H1 (cell line): ENCODE measurements at regions not wholly inside any gene's neighbourhood (a gene's known extent, or its start where the extent isn't known, plus 50 kb on each side); places are given as distances from the start of the nearest gene placed in this dataset.

Experiments used
- CTCF ChIA-PET: fragments of 300-600 bp; sonication (Branson Sonifier 250); formaldehyde crosslinking; loops from one replicate; lab custom pipeline; 2021; ENCODE audit not compliant: partially characterized antibody; lab: Charles Lee
- POLR2A ChIA-PET: fragments of 300-600 bp; sonication (Branson Sonifier 250); formaldehyde crosslinking; loops from one replicate; lab custom pipeline; 2021; ENCODE audit warnings: inconsistent platforms; ENCODE audit not compliant: partially characterized antibody; lab: Charles Lee
- DNase-seq, 2 experiments: peaks; one replicate each; pipeline versions ENCODE4 v3.0.0 to v3.0.0-alpha.2; 2010 to 2022; ENCODE audit warnings: low spot score in 2 of 2, low read depth in 1 of 2, mixed read lengths in 1 of 2
- FAIRE-seq: peaks from 2 replicates; lab custom pipeline; 2011; peaks lifted over from hg19 to GRCh38; lab: Jason Lieb, UNC
- H2AFZ ChIP-seq: 2 replicates; pipeline ENCODE4 v1.8.1; 2012; ENCODE audit warnings: low read length, inconsistent platforms
- H2AK5ac ChIP-seq: 2 replicates; pipeline ENCODE4 v1.6.1; 2013; ENCODE audit warnings: low read depth, low read length
- H2BK120ac ChIP-seq: replicated peaks from 2 replicates; pipeline ENCODE3; 2013; ENCODE audit warnings: low read depth, low read length, inconsistent platforms
- H2BK12ac ChIP-seq: 2 replicates; pipeline ENCODE4 v1.6.1; 2013; ENCODE audit warnings: low read depth, low read length
- H2BK15ac ChIP-seq: 2 replicates; pipeline ENCODE4 v1.6.1; 2013; ENCODE audit warnings: low read length
- H2BK20ac ChIP-seq: 2 replicates; pipeline ENCODE4 v1.6.1; 2013; ENCODE audit warnings: low read length
- H2BK5ac ChIP-seq: 2 replicates; pipeline ENCODE4 v1.6.1; 2013; ENCODE audit warnings: low read depth, low read length
- H3K14ac ChIP-seq: 2 replicates; pipeline ENCODE4 v1.6.1; 2013; ENCODE audit warnings: inconsistent platforms; ENCODE audit not compliant: insufficient read length
- H3K18ac ChIP-seq: 2 replicates; pipeline ENCODE4 v1.6.1; 2013; ENCODE audit warnings: low read length; ENCODE audit errors: extremely low read depth
- H3K23ac ChIP-seq: 2 replicates; pipeline ENCODE4 v1.6.1; 2013; ENCODE audit warnings: inconsistent platforms; ENCODE audit not compliant: insufficient read length
- H3K23me2 ChIP-seq: 2 replicates; pipeline ENCODE4 v1.6.1; 2013; ENCODE audit warnings: low read depth, low read length
- H3K27ac ChIP-seq: 2 replicates; pipeline ENCODE4 v1.6.1; 2011; ENCODE audit warnings: low read depth, low read length, inconsistent platforms
- H3K27me3 ChIP-seq, 4 experiments: replicated peaks in 1 of 4; 1 replicate in 1 of 4; 2 replicates in 3 of 4; pipeline versions ENCODE4 v1.6.1 to v1.8.1; 2011 to 2013; ENCODE audit warnings: low read length in 3 of 4, mild to moderate bottlenecking in 3 of 4, inconsistent platforms in 2 of 4, mixed read lengths in 2 of 4, moderate library complexity in 1 of 4; ENCODE audit not compliant: control insufficient read depth in 3 of 4, insufficient read depth in 3 of 4; ENCODE audit errors: extremely low read depth in 1 of 4
- H3K36me3 ChIP-seq, 4 experiments: 2 replicates each; pipeline versions ENCODE4 v1.6.1 to v1.8.1; 2011 to 2013; ENCODE audit warnings: mild to moderate bottlenecking in 4 of 4, low read length in 3 of 4, moderate library complexity in 2 of 4, control low read depth in 1 of 4, inconsistent platforms in 1 of 4; ENCODE audit not compliant: insufficient read depth in 4 of 4, control insufficient read depth in 2 of 4
- H3K4ac ChIP-seq: replicated peaks from 2 replicates; pipeline ENCODE3; 2013; ENCODE audit warnings: low read length, low read depth, mixed read lengths, inconsistent platforms; ENCODE audit not compliant: insufficient read length
- H3K4me1 ChIP-seq, 4 experiments: replicated peaks in 1 of 4; 1 replicate in 1 of 4; 2 replicates in 3 of 4; pipeline versions ENCODE4 v1.6.1 to v1.8.1; 2011 to 2013; ENCODE audit warnings: low read length in 3 of 4, inconsistent platforms in 2 of 4, mixed read lengths in 1 of 4; ENCODE audit not compliant: insufficient read depth in 4 of 4, control insufficient read depth in 3 of 4
- H3K4me2 ChIP-seq, 2 experiments: 2 replicates each; pipeline versions ENCODE4 v1.6.1 to v1.8.1; 2011 to 2013; ENCODE audit warnings: low read depth in 2 of 2, low read length in 2 of 2, control low read depth in 1 of 2, inconsistent platforms in 1 of 2, mild to moderate bottlenecking in 1 of 2; ENCODE audit not compliant: insufficient read depth in 1 of 2
- H3K4me3 ChIP-seq, 4 experiments: fragments of 200-600, 300-600 bp in 1 of 4; sonication (generic), shearing (Covaris generic), sonication (Bioruptor Twin) in 1 of 4; 2 replicates each; pipeline versions ENCODE4 v1.5.1 to v1.8.1; 2011 to 2016; ENCODE audit warnings: low read length in 4 of 4, low read depth in 3 of 4, control low read depth in 2 of 4, inconsistent platforms in 2 of 4, mild to moderate bottlenecking in 2 of 4, mixed read lengths in 1 of 4, moderate library complexity in 1 of 4; ENCODE audit not compliant: insufficient read depth in 2 of 4; ENCODE audit errors: extremely low read depth in 1 of 4
- H3K56ac ChIP-seq: replicated peaks from 2 replicates; pipeline ENCODE3; 2013; ENCODE audit warnings: low read depth, mild to moderate bottlenecking, mixed read lengths, low read length, inconsistent platforms; ENCODE audit not compliant: insufficient read length
- H3K79me1 ChIP-seq: 2 replicates; pipeline ENCODE4 v1.6.1; 2013; ENCODE audit warnings: low read depth, low read length, control low read depth
- H3K79me2 ChIP-seq, 2 experiments: 2 replicates each; pipeline versions ENCODE4 v1.6.1 to v1.8.1; 2012 to 2013; ENCODE audit warnings: low read length in 2 of 2, mild to moderate bottlenecking in 2 of 2, inconsistent platforms in 1 of 2; ENCODE audit not compliant: insufficient read depth in 2 of 2, control insufficient read depth in 1 of 2
- H3K9ac ChIP-seq, 4 experiments: replicated peaks in 1 of 4; 1 replicate in 1 of 4; 2 replicates in 3 of 4; pipeline versions ENCODE4 v1.6.1 to v1.8.1; 2011 to 2013; ENCODE audit warnings: low read depth in 3 of 4, low read length in 3 of 4, control low read depth in 2 of 4, mild to moderate bottlenecking in 2 of 4, moderate library complexity in 2 of 4, inconsistent platforms in 1 of 4; ENCODE audit errors: extremely low read depth in 1 of 4
- H3K9me3 ChIP-seq, 2 experiments: 2 replicates each; pipeline versions ENCODE4 v1.6.1 to v1.8.1; 2012 to 2013; ENCODE audit warnings: mild to moderate bottlenecking in 2 of 2, moderate library complexity in 2 of 2, control low read depth in 1 of 2, inconsistent platforms in 1 of 2, low read depth in 1 of 2, low read length in 1 of 2, mixed read lengths in 1 of 2; ENCODE audit not compliant: insufficient read depth in 2 of 2
- H4K20me1 ChIP-seq, 2 experiments: replicated peaks in 1 of 2; 2 replicates each; pipeline versions ENCODE3 to v1.8.1; 2011 to 2013; ENCODE audit warnings: inconsistent platforms in 2 of 2, low read length in 2 of 2, mild to moderate bottlenecking in 1 of 2; ENCODE audit not compliant: insufficient read depth in 2 of 2, control insufficient read depth in 1 of 2
- H4K5ac ChIP-seq: 2 replicates; pipeline ENCODE4 v1.6.1; 2013; ENCODE audit warnings: low read length, low read depth, mixed read lengths, inconsistent platforms; ENCODE audit not compliant: insufficient read length
- H4K8ac ChIP-seq: 2 replicates; pipeline ENCODE4 v1.8.0; 2013; ENCODE audit warnings: mild to moderate bottlenecking, moderate library complexity, low read length, inconsistent platforms; ENCODE audit not compliant: insufficient read depth; ENCODE audit errors: extremely low read depth
- H4K91ac ChIP-seq: replicated peaks from 2 replicates; pipeline ENCODE3; 2013; ENCODE audit warnings: low read length, mixed read lengths, inconsistent platforms; ENCODE audit not compliant: insufficient read length
- BACH1 ChIP-seq: IDR thresholded peaks from 2 replicates; pipeline ENCODE4 v1.6.1; 2012; ENCODE audit warnings: low read length, improper control_type of control experiment
- CBX5 ChIP-seq: fragments of 300-800, 300-1000 bp; sonication (generic); IDR thresholded peaks from 2 replicates; pipeline ENCODE4 v1.7.1; 2016; ENCODE audit warnings: antibody characterized with exemption, low read length, low read depth
- CHD2 ChIP-seq: IDR thresholded peaks from 2 replicates; pipeline ENCODE4 v1.6.1; 2012; ENCODE audit warnings: low read length, improper control_type of control experiment
- JUND ChIP-seq: IDR thresholded peaks from 2 replicates; pipeline ENCODE4 v1.6.1; 2011; ENCODE audit warnings: mild to moderate bottlenecking, improper control_type of control experiment, low read length
- POLR2A ChIP-seq, 2 experiments: IDR thresholded peaks; 1 replicate in 1 of 2; 2 replicates in 1 of 2; pipeline ENCODE4 v1.6.1; 2011; ENCODE audit warnings: low read depth in 2 of 2, low read length in 2 of 2, mild to moderate bottlenecking in 2 of 2; ENCODE audit errors: control extremely low read depth in 1 of 2
- POLR2AphosphoS5 ChIP-seq: IDR thresholded peaks from 2 replicates; pipeline ENCODE4 v1.6.1; 2011; ENCODE audit warnings: low read depth, low read length
- SIN3A ChIP-seq, 2 experiments: IDR thresholded peaks in 1 of 2; conservative IDR thresholded peaks in 1 of 2; 2 replicates each; pipeline ENCODE4 v1.6.1; 2011 to 2012; ENCODE audit warnings: low read length in 2 of 2, improper control_type of control experiment in 1 of 2, low read depth in 1 of 2, mild to moderate bottlenecking in 1 of 2
- TBP ChIP-seq: IDR thresholded peaks from 2 replicates; pipeline ENCODE4 v1.6.1; 2011; ENCODE audit warnings: low read depth, low read length, improper control_type of control experiment
- WGBS, 2 experiments: shearing (Covaris generic) in 1 of 2; methylation state at CpG; one replicate each; pipeline versions ENCODE4 v1.1.6 to v1.1.7; 2013 to 2015; ENCODE audit warnings: low lambda C conversion rate in 2 of 2, mixed read lengths in 2 of 2, inconsistent platforms in 1 of 2, low coverage in 1 of 2, missing lambda C conversion rate in 1 of 2; ENCODE audit not compliant: insufficient replicate concordance in 2 of 2, insufficient coverage in 1 of 2, insufficient read length in 1 of 2; ENCODE audit errors: extremely low coverage in 1 of 2, missing lambda C conversion rate in 1 of 2; 5-methylcytosine and 5-hydroxymethylcytosine counted together
- TF ChIP-seq, protein P1 (sequence below): IDR thresholded peaks from 2 replicates; pipeline ENCODE4 v1.6.1; 2011; ENCODE audit warnings: low read depth, mild to moderate bottlenecking, low read length; ENCODE audit not compliant: insufficient read depth

DNA sequence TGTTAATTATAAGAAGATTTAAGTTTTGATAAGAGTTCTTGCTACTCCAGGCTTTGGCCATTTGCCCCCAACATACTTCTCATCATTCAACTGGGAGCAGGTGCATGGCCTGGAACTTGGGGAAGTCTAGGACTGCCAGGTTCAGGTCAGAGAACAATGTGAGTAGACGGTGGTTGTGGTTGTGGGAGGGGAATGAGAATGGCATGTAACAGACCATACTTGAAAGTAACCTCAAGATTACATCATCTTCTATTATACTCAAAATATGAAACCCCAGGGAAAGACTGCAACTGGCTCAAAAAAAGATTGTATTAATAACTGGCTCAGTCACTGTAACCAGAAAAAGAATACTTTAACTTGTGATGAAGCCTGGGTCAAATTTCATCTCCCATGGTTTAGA lies 364.9 kb upstream of the DPPA4 start:
- no peaks in the 10 kb centered on the region for H3K79me1 ChIP-seq
- H4K5ac ChIP-seq = no peak overlapping the region
- H4K8ac ChIP-seq = no peak overlapping the region
- no peak overlapping the region for H2AK5ac ChIP-seq
- no peak overlapping the region for H2BK20ac ChIP-seq
- no peak overlapping the region for H4K91ac ChIP-seq
- H3K4ac ChIP-seq = no peak overlapping the region
- no peaks in the 10 kb centered on the region for H3K27me3 ChIP-seq
- no peak overlapping the region for H3K27ac ChIP-seq
- H3K9me3 ChIP-seq = no peaks in the 10 kb centered on the region
- H3K4me3 ChIP-seq = no peak overlapping the region
- ChIA-PET POLR2A (no interaction called here), CTCF (no interaction called here)
- H3K14ac ChIP-seq = no peak overlapping the region
- no peak overlapping the region for H2BK5ac ChIP-seq
- H3K23ac ChIP-seq = no peak overlapping the region
- DNase-seq = no peak
- H3K36me3 ChIP-seq = no peaks in the 10 kb centered on the region
- H3K79me2 ChIP-seq = no peaks in the 10 kb centered on the region
- H2AFZ ChIP-seq = no peak overlapping the region
- H3K56ac ChIP-seq = no peak overlapping the region
- H3K4me2 ChIP-seq = no peak overlapping the region
- H2BK15ac ChIP-seq = no peak overlapping the region
- no peaks in the 10 kb centered on the region for H4K20me1 ChIP-seq
- no peaks in the 10 kb centered on the region for H3K23me2 ChIP-seq
- H3K4me1 ChIP-seq = no peaks in the 10 kb centered on the region
- no peak for FAIRE-seq
- no peak overlapping the region for H2BK12ac ChIP-seq
- H2BK120ac ChIP-seq = no peak overlapping the region
- no peak overlapping the region for H3K18ac ChIP-seq
- H3K9ac ChIP-seq = no peak overlapping the region
- 83% methylated on average over 1 of the region's 1 CpG; no CpG with 5 or more reads in 1 of the 2 experiments for whole genome bisulfite sequencing, 2 experiments
- TF ChIP-seq CHD2 (no peak), SIN3A (conservative IDR thresholded peaks at IDR 0.05 in 1 of 2, IDR thresholded peaks at IDR 0.05 in 1 of 2; ENCODE audit: low read depth in 1 of 2, low read length in 2 of 2) (no peak), JUND (no peak), POLR2A (IDR thresholded peaks at IDR 0.05; ENCODE audit: control extremely low read depth in 1 of 2, low read depth in 2 of 2, low read length in 2 of 2) (no peak), CBX5 (no peak), BACH1 (no peak), TBP (no peak), POLR2AphosphoS5 (no peak)
- TF ChIP-seq, protein P1, sequence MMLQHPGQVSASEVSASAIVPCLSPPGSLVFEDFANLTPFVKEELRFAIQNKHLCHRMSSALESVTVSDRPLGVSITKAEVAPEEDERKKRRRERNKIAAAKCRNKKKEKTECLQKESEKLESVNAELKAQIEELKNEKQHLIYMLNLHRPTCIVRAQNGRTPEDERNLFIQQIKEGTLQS = no peak
